SJCRH30 (cell line): ENCODE measurements at regions not wholly inside any gene's neighbourhood (a gene's known extent, or its start where the extent isn't known, plus 50 kb on each side); places are given as distances from the start of the nearest gene placed in this dataset.
"Not testable (repeated sequence)": the region's sequence is repeated elsewhere in the genome, so short reads cannot be mapped to it uniquely, and the experiment has no call there.

Source experiments
- DNase-seq, 2 experiments: peaks; one replicate each; pipeline ENCODE4 v3.0.0-alpha.2; 2015 to 2020
- H3K27ac ChIP-seq: fragments of 250-450 bp; sonication (Bioruptor Pico); 2 replicates; pipeline ENCODE4 v1.5.1; 2020; ENCODE audit warnings: mild to moderate bottlenecking, moderate library complexity
- H3K27me3 ChIP-seq: fragments of 250-450 bp; sonication (Bioruptor Pico); 2 replicates; pipeline ENCODE4 v1.5.1; 2020; ENCODE audit warnings: mild to moderate bottlenecking, moderate library complexity
- H3K36me3 ChIP-seq: fragments of 250-450 bp; sonication (Bioruptor Pico); 2 replicates; pipeline ENCODE4 v1.5.1; 2020; ENCODE audit warnings: mild to moderate bottlenecking, moderate library complexity
- H3K4me1 ChIP-seq: fragments of 250-450 bp; sonication (Bioruptor Pico); 2 replicates; pipeline ENCODE4 v1.5.1; 2020; ENCODE audit warnings: mild to moderate bottlenecking, moderate library complexity
- H3K4me3 ChIP-seq: fragments of 250-450 bp; sonication (Bioruptor Pico); 2 replicates; pipeline ENCODE4 v1.5.1; 2020; ENCODE audit warnings: mild to moderate bottlenecking, moderate library complexity
- H3K9me3 ChIP-seq: fragments of 250-450 bp; sonication (Bioruptor Pico); replicated peaks from 2 replicates; pipeline ENCODE4 v1.5.1; 2020; ENCODE audit warnings: mild to moderate bottlenecking, moderate library complexity

DNA sequence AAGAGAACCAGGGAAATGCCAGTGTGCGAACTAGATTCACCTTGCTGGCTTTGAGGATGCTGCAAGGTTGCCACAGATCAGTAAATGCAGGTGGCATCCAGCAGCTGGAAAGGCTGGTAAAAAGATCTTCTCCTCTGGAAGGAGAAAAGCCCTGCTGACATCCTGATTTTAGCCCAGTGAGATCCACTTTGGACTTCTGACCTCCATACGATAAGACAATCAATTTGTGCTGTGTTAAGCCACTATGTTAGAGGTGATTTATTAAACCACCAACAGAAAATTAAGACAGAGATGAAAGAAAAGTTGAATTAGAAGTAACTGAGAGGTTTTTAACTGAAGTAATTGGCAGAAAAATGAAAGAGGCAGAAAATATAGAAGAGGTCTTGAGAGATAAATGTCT lies 283.8 kb upstream of the CDH12 start:
- no peak for DNase-seq
- Histone ChIP-seq H3K4me3 (no peak overlapping the region), H3K27ac (no peak overlapping the region), H3K27me3 (no peaks in the 10 kb centered on the region), H3K4me1 (peaks cover 5% of the 10 kb centered on the region; the same call in 1 of the 2 replicates), H3K9me3 (no peaks in the 10 kb centered on the region), H3K36me3 (no peaks in the 10 kb centered on the region)

DNA sequence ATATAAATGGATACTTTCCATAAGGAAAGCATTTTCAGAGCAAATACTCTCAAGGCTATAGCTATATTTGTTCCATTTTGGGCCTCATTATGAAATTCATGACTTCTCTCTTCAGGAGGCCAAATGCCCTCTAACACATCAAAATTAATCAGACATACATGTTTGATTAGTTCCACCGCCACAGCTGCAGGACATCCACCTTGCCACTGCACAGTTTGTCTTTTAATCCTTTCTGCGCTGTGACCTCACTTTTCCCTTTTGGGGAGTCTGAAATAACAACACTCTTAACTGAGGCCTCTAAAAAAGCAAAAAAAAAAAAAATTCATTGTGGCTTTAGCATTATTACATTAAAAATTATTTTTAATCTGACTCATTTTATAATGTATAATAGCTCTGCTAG lies 279.1 kb upstream of the CDH12 start:
- DNase-seq: peak; percentile 72 to 88
- Histone ChIP-seq H3K27ac (peak overlapping the region; percentile 94), H3K4me3 (peak overlapping the region; percentile 18)

DNA sequence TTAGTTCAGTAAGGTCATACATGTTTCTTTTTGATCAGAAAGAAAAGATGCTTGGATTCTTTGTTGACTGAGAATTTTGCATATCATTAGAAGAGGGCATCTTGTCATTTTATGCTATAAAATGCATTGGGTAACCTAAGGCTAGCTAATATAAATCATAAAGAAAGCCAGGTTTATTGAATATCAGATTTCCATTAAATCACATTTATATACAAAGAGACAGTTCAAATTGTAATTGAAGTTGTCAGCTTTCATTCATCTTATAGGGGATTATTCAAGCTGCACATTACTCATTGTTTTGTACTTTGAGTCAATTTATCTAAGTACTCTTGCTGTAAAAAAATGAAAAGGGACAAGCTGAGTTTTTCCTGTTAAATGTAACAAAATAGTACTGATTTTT lies 259.1 kb upstream of the CDH12 start:
- H3K27me3 ChIP-seq: no peaks in the 10 kb centered on the region
- H3K4me3 ChIP-seq: no peak overlapping the region
- no peaks in the 10 kb centered on the region for H3K36me3 ChIP-seq
- H3K27ac ChIP-seq: no peak overlapping the region
- DNase-seq: no peak
- H3K9me3 ChIP-seq: no peaks in the 10 kb centered on the region
- no peaks in the 10 kb centered on the region for H3K4me1 ChIP-seq

More for the DNA sequence above, 279.1 kb upstream of the CDH12 start:
- Histone ChIP-seq H3K9me3 (no peaks in the 10 kb centered on the region; the same call in 1 of the 2 replicates), H3K4me1 (peaks cover 10% of the 10 kb centered on the region; the same call in 1 of the 2 replicates), H3K36me3 (no peaks in the 10 kb centered on the region), H3K27me3 (no peaks in the 10 kb centered on the region)

DNA sequence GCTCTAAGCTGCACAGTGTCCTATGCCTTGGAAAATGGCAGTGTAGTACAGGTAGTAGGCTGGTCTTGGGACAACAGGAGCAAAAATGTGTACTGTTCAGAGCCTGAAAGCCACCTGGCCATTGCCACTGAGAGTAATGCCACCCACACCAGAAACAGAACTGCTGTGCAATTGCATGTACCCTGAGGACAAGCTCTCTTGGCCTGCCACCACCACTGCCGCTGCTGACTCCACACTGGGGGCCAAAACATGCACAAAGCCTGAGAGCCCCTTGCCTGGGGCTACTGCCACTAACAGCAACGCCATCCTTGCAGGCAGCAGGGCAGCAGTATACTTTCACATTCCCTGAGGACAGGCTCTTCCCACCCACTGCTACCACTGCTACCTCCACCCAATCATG lies 251.9 kb upstream of the CDH12 start:
- Histone ChIP-seq H3K9me3 (no peaks in the 10 kb centered on the region), H3K36me3 (no peaks in the 10 kb centered on the region), H3K4me1 (no peaks in the 10 kb centered on the region; the same call in 1 of the 2 replicates), H3K27ac (no peak overlapping the region), H3K27me3 (no peaks in the 10 kb centered on the region), H3K4me3 (no peak overlapping the region)
- no peak for DNase-seq

DNA sequence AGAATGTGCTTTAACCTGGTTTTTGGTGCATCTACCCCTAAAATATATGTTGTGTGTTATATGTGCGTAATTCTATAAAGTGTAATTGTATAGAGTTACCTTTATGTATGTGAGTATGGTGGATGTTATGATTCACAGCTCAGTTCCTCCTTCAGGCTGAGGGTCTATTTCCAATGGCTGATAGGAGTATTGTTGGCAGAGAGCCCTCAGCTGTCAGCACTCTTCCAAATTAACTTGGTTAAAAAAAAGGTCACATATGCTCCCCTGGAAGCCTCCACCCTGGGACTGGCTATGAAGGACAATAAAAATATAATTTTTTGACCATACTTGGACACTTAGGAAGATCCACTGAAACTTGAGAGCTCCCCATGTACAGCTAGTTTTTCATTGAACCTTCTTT lies 250.4 kb upstream of the CDH12 start:
- no peak overlapping the region for H3K27ac ChIP-seq
- no peaks in the 10 kb centered on the region for H3K9me3 ChIP-seq
- H3K36me3 ChIP-seq: no peaks in the 10 kb centered on the region
- no peaks in the 10 kb centered on the region; the same call in 1 of the 2 replicates for H3K4me1 ChIP-seq
- no peaks in the 10 kb centered on the region for H3K27me3 ChIP-seq
- peak; percentile 3 to 34 for DNase-seq
- no peak overlapping the region for H3K4me3 ChIP-seq

DNA sequence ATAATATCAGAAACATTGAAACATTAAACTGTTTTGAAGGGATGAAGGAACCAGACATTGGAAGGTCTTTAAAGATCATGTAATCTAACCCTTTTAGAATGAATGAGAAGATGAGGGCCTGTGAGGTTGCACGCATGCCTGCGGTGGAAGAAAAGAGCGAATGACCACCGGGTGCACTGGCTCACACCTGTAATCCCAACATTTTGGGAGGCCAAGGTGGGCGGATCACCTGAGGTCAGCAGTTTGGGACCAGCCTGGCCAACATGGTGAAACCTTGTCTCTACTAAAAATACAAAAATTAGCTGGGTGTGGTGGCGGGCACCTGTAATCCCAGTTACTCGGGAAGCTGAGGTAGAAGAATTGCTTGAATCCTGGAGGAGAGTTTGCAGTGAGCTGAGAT lies 242.3 kb upstream of the CDH12 start:
- not testable (repeated sequence) for H3K36me3 ChIP-seq, DNase-seq, H3K4me3 ChIP-seq, H3K9me3 ChIP-seq, H3K27ac ChIP-seq, H3K4me1 ChIP-seq, H3K27me3 ChIP-seq

DNA sequence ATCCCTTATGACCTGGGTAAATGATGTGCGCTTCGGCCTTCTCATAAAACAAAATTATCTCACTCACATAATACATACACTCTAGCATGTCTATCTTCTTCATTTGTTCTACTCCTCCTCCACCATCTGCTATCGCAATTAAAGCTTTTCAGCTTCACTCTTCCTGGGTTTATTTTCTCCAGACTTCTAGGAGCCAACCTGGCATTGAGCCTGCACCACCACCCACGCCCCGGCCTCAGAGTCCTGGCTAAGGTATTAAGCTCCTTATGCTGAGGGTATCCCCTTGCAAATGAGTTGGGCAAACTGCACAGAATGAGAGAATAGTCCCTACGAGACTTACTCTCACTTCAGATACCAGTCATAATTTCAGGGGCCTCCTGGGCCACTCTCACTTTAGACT lies 236.1 kb upstream of the CDH12 start:
- Histone ChIP-seq H3K27me3 (no peaks in the 10 kb centered on the region), H3K36me3 (no peaks in the 10 kb centered on the region), H3K27ac (no peak overlapping the region), H3K4me3 (no peak overlapping the region), H3K9me3 (no peaks in the 10 kb centered on the region), H3K4me1 (peaks cover 25% of the 10 kb centered on the region)
- no peak for DNase-seq

DNA sequence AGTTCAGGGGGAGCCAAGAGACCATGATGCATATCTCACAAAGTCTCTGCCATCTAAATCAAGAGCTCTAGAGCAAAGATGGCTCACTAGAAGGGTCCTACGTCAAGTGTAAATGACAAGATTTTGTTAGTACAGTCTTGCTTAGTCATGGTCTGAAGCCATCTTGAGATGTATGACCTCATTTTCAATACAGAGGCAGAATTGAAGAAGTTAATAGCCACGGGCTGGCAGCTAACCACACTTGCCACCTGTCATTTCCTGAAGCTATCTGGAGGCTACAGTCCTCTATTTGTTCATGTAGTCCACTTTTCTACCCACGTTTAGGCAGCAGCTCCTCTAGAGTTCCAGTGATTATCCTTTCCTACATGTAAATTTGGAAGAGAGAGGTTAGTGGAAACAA lies 231.7 kb upstream of the CDH12 start:
- H3K4me1 ChIP-seq: peaks cover 28% of the 10 kb centered on the region
- peak; percentile 64 to 85 for DNase-seq

DNA sequence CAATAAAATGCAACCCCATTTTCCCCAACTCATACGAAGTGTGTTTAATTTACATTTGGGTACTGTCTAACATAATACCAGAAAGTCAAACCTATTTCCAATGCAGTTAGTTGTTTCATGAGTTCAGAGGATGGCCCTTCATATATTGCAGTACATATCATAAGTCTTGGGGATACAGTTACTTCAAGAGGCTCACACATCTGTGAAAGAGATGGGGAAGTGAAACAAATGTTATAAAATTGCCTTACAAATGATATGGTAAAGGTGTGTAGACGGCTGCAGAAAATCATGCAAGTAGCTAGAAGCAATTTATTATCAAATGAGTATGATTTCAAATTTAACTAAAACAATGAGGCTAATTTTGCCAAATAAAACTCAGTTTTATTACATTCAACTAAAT lies 219.0 kb upstream of the CDH12 start:
- Histone ChIP-seq H3K36me3 (no peaks in the 10 kb centered on the region), H3K27me3 (no peaks in the 10 kb centered on the region), H3K9me3 (no peaks in the 10 kb centered on the region), H3K4me3 (no peak overlapping the region), H3K4me1 (no peaks in the 10 kb centered on the region), H3K27ac (no peak overlapping the region)
- DNase-seq: no peak

More for the DNA sequence above, 231.7 kb upstream of the CDH12 start:
- peak overlapping the region; percentile 92 for H3K27ac ChIP-seq
- H3K4me3 ChIP-seq: no peak overlapping the region; the same call in 1 of the 2 replicates
- no peaks in the 10 kb centered on the region for H3K36me3 ChIP-seq
- no peaks in the 10 kb centered on the region for H3K9me3 ChIP-seq
- no peaks in the 10 kb centered on the region for H3K27me3 ChIP-seq

DNA sequence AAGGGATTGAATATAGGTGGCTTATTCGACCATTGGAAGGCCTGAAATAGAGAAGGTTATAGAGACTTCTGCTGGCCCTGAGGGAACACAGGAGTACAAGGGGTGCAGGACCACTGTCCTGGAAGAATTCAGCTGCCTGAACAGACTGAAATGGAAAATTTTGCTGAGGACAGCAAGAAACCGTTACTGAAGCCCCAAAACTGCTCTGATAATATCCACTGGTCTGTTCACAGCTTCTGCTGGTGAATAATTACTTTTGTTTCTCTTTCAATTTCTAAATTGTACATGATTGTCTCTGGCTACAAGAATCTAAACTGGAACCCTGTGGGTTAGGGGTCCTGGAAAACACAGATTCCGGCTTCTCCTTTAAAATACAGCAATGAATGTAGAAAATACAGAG lies 218.5 kb upstream of the CDH12 start:
- H3K27me3 ChIP-seq: no peaks in the 10 kb centered on the region
- H3K9me3 ChIP-seq: no peaks in the 10 kb centered on the region
- H3K36me3 ChIP-seq: no peaks in the 10 kb centered on the region
- H3K4me3 ChIP-seq: no peak overlapping the region
- DNase-seq: no peak
- no peaks in the 10 kb centered on the region for H3K4me1 ChIP-seq
- no peak overlapping the region for H3K27ac ChIP-seq

DNA sequence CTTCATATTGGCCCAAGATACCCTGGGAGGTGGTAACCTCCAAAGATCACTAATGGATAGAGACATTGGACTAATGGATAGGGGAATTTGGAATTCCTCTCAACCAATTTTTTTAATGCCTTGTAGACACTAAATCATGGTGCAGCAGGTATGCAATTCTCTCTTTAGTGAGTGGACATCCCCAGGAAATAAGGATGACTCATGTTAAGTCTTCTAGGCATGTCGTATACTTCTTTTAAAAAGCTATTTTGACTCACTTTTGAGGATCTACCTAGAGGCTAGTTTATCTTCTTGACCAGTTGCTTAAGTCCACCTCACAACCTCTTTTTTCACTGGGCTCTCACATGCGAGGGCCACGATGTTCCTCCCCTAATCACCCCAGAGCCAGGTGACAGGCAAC lies 211.6 kb upstream of the CDH12 start:
- no peaks in the 10 kb centered on the region for H3K27me3 ChIP-seq
- H3K4me1 ChIP-seq: no peaks in the 10 kb centered on the region
- no peak for DNase-seq
- H3K4me3 ChIP-seq: no peak overlapping the region
- no peaks in the 10 kb centered on the region for H3K9me3 ChIP-seq
- H3K36me3 ChIP-seq: no peaks in the 10 kb centered on the region
- H3K27ac ChIP-seq: no peak overlapping the region

DNA sequence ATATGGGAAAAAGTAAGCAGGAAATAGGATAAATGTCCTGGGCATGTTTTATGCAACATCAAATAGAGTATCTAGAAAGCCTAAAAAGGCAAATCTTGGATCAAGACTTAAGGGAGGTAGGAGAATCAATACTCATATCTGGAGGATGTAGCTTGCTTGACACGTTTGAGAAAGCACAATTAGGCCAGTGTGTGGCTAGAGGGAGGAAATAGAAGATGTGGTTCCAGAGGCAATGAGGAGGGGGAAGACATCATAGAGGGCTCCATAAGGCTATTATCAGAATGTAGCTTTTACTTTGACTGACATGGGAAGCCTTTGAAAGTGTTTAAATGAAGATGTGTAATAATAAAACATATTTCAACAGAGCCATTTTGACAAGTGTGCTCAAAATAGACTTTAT lies 200.7 kb upstream of the CDH12 start:
- no peak for DNase-seq
- H3K36me3 ChIP-seq: no peaks in the 10 kb centered on the region
- no peak overlapping the region for H3K4me3 ChIP-seq
- H3K27me3 ChIP-seq: no peaks in the 10 kb centered on the region
- no peak overlapping the region for H3K27ac ChIP-seq
- no peaks in the 10 kb centered on the region for H3K9me3 ChIP-seq
- no peaks in the 10 kb centered on the region for H3K4me1 ChIP-seq

DNA sequence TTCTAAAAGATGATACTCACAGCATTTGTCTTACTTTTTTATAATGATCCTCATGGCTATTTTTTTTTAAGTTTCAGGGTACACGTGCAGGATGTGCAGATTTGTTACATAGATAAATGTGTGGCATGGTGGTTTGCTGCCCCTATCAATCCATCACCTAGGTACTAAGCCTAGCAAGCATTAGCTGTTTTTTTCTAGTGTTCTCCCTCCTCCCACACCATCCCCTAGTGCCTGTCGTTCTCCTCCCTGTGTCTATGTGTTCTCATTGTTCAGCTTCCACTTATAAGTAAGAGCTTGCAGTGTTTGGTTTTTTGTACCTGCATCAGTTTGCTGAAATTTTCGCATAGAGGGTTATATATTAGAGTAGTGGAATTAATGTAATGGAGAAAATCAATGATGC lies 189.1 kb upstream of the CDH12 start:
- no peak overlapping the region for H3K4me3 ChIP-seq
- no peaks in the 10 kb centered on the region for H3K4me1 ChIP-seq
- no peak for DNase-seq
- H3K27me3 ChIP-seq: no peaks in the 10 kb centered on the region
- no peaks in the 10 kb centered on the region for H3K9me3 ChIP-seq
- no peaks in the 10 kb centered on the region for H3K36me3 ChIP-seq
- H3K27ac ChIP-seq: no peak overlapping the region

DNA sequence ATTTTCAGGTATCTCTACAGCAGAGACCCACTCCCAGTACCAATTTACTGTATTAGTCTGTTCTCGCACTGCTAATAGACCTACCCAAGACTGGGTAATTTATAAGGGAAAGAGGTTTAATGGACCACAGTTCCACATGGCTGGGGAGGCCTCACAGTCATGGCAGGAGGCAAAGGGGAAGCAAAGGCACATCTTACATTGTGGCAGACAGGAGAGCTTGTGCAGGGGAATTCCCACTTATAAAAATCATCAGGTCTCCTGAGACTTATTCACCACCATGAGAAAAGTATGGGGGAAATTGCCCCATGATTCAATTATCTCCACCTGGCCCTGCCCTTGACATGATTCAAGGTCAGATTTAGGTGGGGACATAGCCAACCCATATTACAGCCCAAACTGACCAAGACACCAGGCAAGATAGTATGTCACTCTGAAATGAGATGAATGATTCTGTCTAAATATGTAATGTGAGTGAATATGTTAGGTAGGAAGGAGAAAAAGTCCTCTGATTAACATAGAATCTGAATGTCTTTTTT lies 182.5 kb upstream of the CDH12 start:
- H3K4me3 ChIP-seq: no peak overlapping the region
- no peaks in the 10 kb centered on the region for H3K27me3 ChIP-seq
- H3K27ac ChIP-seq: no peak overlapping the region
- H3K9me3 ChIP-seq: no peaks in the 10 kb centered on the region
- no peaks in the 10 kb centered on the region for H3K4me1 ChIP-seq
- no peaks in the 10 kb centered on the region for H3K36me3 ChIP-seq
- DNase-seq: no peak

DNA sequence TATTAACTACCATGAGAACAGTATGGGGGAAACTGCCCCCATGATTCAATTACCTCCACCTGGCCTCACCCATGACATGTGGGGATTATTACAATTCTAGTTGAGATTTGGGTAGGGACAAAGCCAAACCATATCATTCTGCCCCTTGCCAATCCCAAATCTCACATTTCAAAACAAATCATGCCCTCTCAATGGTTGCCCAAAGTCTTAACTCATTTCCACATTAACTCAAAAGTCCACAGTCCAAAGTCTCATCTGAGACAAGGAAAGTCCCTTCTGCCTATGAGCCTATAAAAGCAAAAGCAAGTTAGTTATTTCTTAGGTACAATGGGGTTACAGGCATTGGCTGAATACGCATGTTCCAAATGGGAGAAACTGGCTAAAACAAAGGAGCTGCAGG lies 180.7 kb upstream of the CDH12 start:
- H3K9me3 ChIP-seq: no peaks in the 10 kb centered on the region
- H3K36me3 ChIP-seq: no peaks in the 10 kb centered on the region
- H3K4me1 ChIP-seq: no peaks in the 10 kb centered on the region
- H3K4me3 ChIP-seq: no peak overlapping the region
- H3K27me3 ChIP-seq: no peaks in the 10 kb centered on the region
- no peak for DNase-seq
- no peak overlapping the region for H3K27ac ChIP-seq

DNA sequence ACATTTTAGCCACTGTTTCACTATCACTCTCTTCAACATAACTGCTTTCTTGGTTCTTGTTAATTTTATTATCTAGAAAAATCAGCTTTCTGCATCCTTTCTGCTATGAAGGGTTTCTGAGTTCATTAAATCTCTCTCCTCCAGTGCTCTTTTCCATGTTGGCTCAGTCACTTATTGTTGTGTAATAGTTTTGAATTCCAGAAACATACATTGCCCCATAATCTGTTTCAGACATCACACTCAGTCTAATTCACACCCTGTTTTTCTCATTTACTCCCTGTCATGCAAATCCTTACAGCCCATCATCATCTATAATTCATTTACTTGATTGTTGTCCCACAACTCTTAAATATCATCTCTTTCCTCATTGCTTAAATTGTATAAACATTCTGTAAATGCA lies 176.1 kb upstream of the CDH12 start:
- H3K9me3 ChIP-seq: no peaks in the 10 kb centered on the region
- H3K36me3 ChIP-seq: no peaks in the 10 kb centered on the region
- H3K27me3 ChIP-seq: no peaks in the 10 kb centered on the region
- DNase-seq: no peak
- H3K27ac ChIP-seq: no peak overlapping the region
- H3K4me3 ChIP-seq: no peak overlapping the region
- H3K4me1 ChIP-seq: no peaks in the 10 kb centered on the region
